OCI-LY1 (cell line): ENCODE measurements at regions not wholly inside any gene's neighbourhood (a gene's known extent, or its start where the extent isn't known, plus 50 kb on each side); places are given as distances from the start of the nearest gene placed in this dataset.

ENCODE experiments used
- H2AFZ ChIP-seq: fragments of 200-600 bp; sonication (generic), shearing (Covaris generic); 2 replicates; pipeline ENCODE4 v1.6.0; 2014; ENCODE audit warnings: antibody characterized with exemption, mild to moderate bottlenecking, low read length
- H3F3A ChIP-seq: fragments of 200-600 bp; sonication (generic), shearing (Covaris generic); 2 replicates; pipeline ENCODE4 v1.6.0; 2014; ENCODE audit warnings: mild to moderate bottlenecking, antibody characterized with exemption, low read length, moderate library complexity; ENCODE audit not compliant: insufficient read depth
- H3K27ac ChIP-seq: fragments of 200-600 bp; sonication (generic); 2 replicates; pipeline ENCODE4 v1.5.1; 2014; ENCODE audit warnings: low read length, mixed run types, mild to moderate bottlenecking, low read depth; ENCODE audit not compliant: poor library complexity, severe bottlenecking
- H3K27me3 ChIP-seq: fragments of 200-600 bp; sonication (generic); 2 replicates; pipeline ENCODE4 v1.6.0; 2014; ENCODE audit warnings: antibody characterized with exemption, mild to moderate bottlenecking, low read length, moderate library complexity; ENCODE audit not compliant: insufficient read depth
- H3K36me3 ChIP-seq: fragments of 200-600 bp; sonication (generic); 2 replicates; pipeline ENCODE4 v1.6.1; 2014; ENCODE audit warnings: mild to moderate bottlenecking, antibody characterized with exemption, low read length, moderate library complexity, mixed read lengths; ENCODE audit not compliant: insufficient read depth
- H3K4me1 ChIP-seq: fragments of 200-600 bp; sonication (generic); 2 replicates; pipeline ENCODE4 v1.5.1; 2014; ENCODE audit warnings: mild to moderate bottlenecking, low read length, moderate library complexity; ENCODE audit not compliant: insufficient read depth, severe bottlenecking
- H3K4me2 ChIP-seq: fragments of 200-600 bp; sonication (generic), shearing (Covaris generic); 2 replicates; pipeline ENCODE4 v1.6.1; 2014; ENCODE audit warnings: low read length
- H3K4me3 ChIP-seq: fragments of 200-600 bp; sonication (generic); 2 replicates; pipeline ENCODE4 v1.5.1; 2014; ENCODE audit warnings: low read length, low read depth, mild to moderate bottlenecking, mixed read lengths; ENCODE audit not compliant: poor library complexity, severe bottlenecking
- H3K79me2 ChIP-seq: fragments of 200-600 bp; shearing (Covaris generic); 2 replicates; pipeline ENCODE4 v1.6.1; 2016; ENCODE audit warnings: mixed run types, low read length, mixed read lengths; ENCODE audit not compliant: insufficient read depth
- H3K9ac ChIP-seq: fragments of 200-600 bp; sonication (generic), shearing (Covaris generic); 2 replicates; pipeline ENCODE4 v1.6.1; 2014; ENCODE audit warnings: mild to moderate bottlenecking, low read length, mixed read lengths
- H3K9me2 ChIP-seq: fragments of 200-600 bp; sonication (generic), shearing (Covaris generic); 2 replicates; pipeline ENCODE4 v1.6.1; 2014; ENCODE audit warnings: low read depth, mild to moderate bottlenecking, low read length, mixed read lengths
- H3K9me3 ChIP-seq: fragments of 200-600 bp; shearing (Covaris generic); 2 replicates; pipeline ENCODE4 v1.6.1; 2014; ENCODE audit warnings: low read length, mixed read lengths
- H4K20me1 ChIP-seq: fragments of 200-600 bp; sonication (generic), shearing (Covaris generic); 2 replicates; pipeline ENCODE4 v1.6.0; 2016; ENCODE audit warnings: mild to moderate bottlenecking, low read length; ENCODE audit not compliant: insufficient read depth
- CTCF ChIP-seq: fragments of 200-600 bp; sonication (generic), shearing (Covaris generic); IDR thresholded peaks from 2 replicates; pipeline ENCODE4 v1.5.1; 2017; ENCODE audit warnings: mild to moderate bottlenecking, antibody characterized with exemption, low read length, moderate library complexity, mixed read lengths
- EZH2 ChIP-seq: fragments of 200-600 bp; sonication (generic), shearing (Covaris generic); IDR thresholded peaks from 2 replicates; pipeline ENCODE4 v1.8.0; 2017; ENCODE audit warnings: borderline replicate concordance, mixed run types, mild to moderate bottlenecking, antibody characterized with exemption, low read length, moderate library complexity, mixed read lengths

GRCh38 chr4:17385403-17385802, 126.5 kb downstream of the QDPR start:
- H3K9ac ChIP-seq, result no peak overlapping the region
- H3K9me3 ChIP-seq, result no peaks in the 10 kb centered on the region
- no peaks in the 10 kb centered on the region for H3K4me1 ChIP-seq
- H2AFZ ChIP-seq, result no peak overlapping the region
- H4K20me1 ChIP-seq, result no peaks in the 10 kb centered on the region
- TF ChIP-seq CTCF (no peak), EZH2 (no peak)
- H3K36me3 ChIP-seq, result no peaks in the 10 kb centered on the region
- H3K4me3 ChIP-seq, result no peak overlapping the region
- no peaks in the 10 kb centered on the region for H3K27me3 ChIP-seq
- H3K79me2 ChIP-seq, result no peaks in the 10 kb centered on the region
- H3K4me2 ChIP-seq, result no peak overlapping the region
- H3K27ac ChIP-seq, result no peak overlapping the region
- H3F3A ChIP-seq, result no peaks in the 10 kb centered on the region
- no peaks in the 10 kb centered on the region for H3K9me2 ChIP-seq

- H3K36me3 ChIP-seq, result no peaks in the 10 kb centered on the region
- H3K9me2 ChIP-seq, result no peaks in the 10 kb centered on the region
- TF ChIP-seq CTCF (no peak), EZH2 (no peak)
- no peaks in the 10 kb centered on the region for H3K79me2 ChIP-seq
- H3K4me2 ChIP-seq, result no peak overlapping the region
- H3K27ac ChIP-seq, result no peak overlapping the region
- no peak overlapping the region for H2AFZ ChIP-seq
- H3K9ac ChIP-seq, result no peak overlapping the region
- no peaks in the 10 kb centered on the region for H3F3A ChIP-seq
- no peak overlapping the region for H3K4me3 ChIP-seq
- H3K27me3 ChIP-seq, result no peaks in the 10 kb centered on the region
- H3K4me1 ChIP-seq, result no peaks in the 10 kb centered on the region
- no peaks in the 10 kb centered on the region for H3K9me3 ChIP-seq
- no peaks in the 10 kb centered on the region for H4K20me1 ChIP-seq
Measured at GRCh38 chr4:17380347-17380746, 131.5 kb downstream of the QDPR start.

GRCh38 chr4:17376205-17376604, 135.7 kb downstream of the QDPR start:
- Histone ChIP-seq H3K4me3 (no peak overlapping the region), H4K20me1 (no peaks in the 10 kb centered on the region), H3K79me2 (no peaks in the 10 kb centered on the region), H2AFZ (no peak overlapping the region), H3F3A (no peaks in the 10 kb centered on the region), H3K4me2 (no peak overlapping the region), H3K9ac (no peak overlapping the region), H3K27me3 (no peaks in the 10 kb centered on the region), H3K9me2 (no peaks in the 10 kb centered on the region), H3K36me3 (no peaks in the 10 kb centered on the region), H3K27ac (no peak overlapping the region), H3K9me3 (no peaks in the 10 kb centered on the region), H3K4me1 (no peaks in the 10 kb centered on the region)
- TF ChIP-seq CTCF, result no peak
- no peak for TF ChIP-seq EZH2
